NT2/D1 (cell line): ENCODE measurements at regions not wholly inside any gene's neighbourhood (a gene's known extent, or its start where the extent isn't known, plus 50 kb on each side); places are given as distances from the start of the nearest gene placed in this dataset.

ENCODE experiments used
- SUZ12 ChIP-seq: IDR thresholded peaks from 2 replicates; pipeline ENCODE4 v1.6.1; 2011; ENCODE audit not compliant: insufficient read length, insufficient read depth; ENCODE audit errors: extremely low read depth
- YY1 ChIP-seq: IDR thresholded peaks from 2 replicates; pipeline ENCODE4 v1.6.1; 2011; ENCODE audit not compliant: insufficient read length, insufficient read depth
- ZNF274 ChIP-seq: IDR thresholded peaks from 2 replicates; pipeline ENCODE4 v1.6.1; 2011; ENCODE audit warnings: mild to moderate bottlenecking, low read depth, low read length

- no peak for TF ChIP-seq ZNF274
- TF ChIP-seq SUZ12: no peak
- no peak for TF ChIP-seq YY1
These were observed 61.9 kb upstream of the SLC39A10 start for GRCh38 chr2:195594919-195595694.
